Right lobe of liver (tissue), 4 donors: ENCODE measurements at regions not wholly inside any gene's neighbourhood (a gene's known extent, or its start where the extent isn't known, plus 50 kb on each side); places are given as distances from the start of the nearest gene placed in this dataset.

ENCODE experiments used
- CTCF ChIP-seq, 4 donors: fragments of 200-600 bp in 3 of 4; fragments of 450-650 bp in 1 of 4; IDR thresholded peaks; one replicate each; pipeline versions ENCODE4 v1.5.1 to v1.8.0; 2016 to 2022; ENCODE audit warnings: antibody characterized with exemption in 4 of 4, mild to moderate bottlenecking in 2 of 4
- POLR2A ChIP-seq: fragments of 450-650 bp; IDR thresholded peaks from one replicate; pipeline ENCODE4 v1.6.1; 2017; ENCODE audit warnings: antibody characterized with exemption, mild to moderate bottlenecking
- donor health status: DM: no; HTN: no; CAD: no.
- donor health status: DM: no; HTN: no; CAD: no.
- donor health status: DM: no; HTN: yes; CAD: no.

GRCh38 chr4:181312066-181312465, 931.1 kb upstream of the TENM3 start:
- TF ChIP-seq CTCF (IDR thresholded peaks at IDR 0.05) (no peak), POLR2A (no peak)
